ENCODE measurements at regions not wholly inside any gene's neighbourhood (a gene's known extent, or its start where the extent isn't known, plus 50 kb on each side); places are given as distances from the start of the nearest gene placed in this dataset.

DNA sequence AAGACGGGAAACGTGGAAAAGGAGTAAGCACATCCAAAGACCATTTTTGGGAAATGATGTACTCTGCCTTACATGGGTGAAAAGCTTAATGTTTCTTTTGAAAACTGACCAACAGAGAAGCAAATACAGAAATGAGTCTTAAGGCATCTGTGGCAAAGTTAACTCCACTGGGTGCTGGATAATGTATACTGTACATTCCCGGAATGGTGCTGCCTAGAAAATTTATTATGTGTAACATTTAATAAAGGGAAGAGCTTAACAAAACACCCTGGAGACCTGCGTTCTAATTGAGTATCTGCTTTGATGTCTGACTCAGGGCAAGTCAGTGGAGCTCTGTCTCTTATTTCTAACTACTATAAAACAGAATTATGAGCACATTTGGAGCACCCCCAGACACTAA, 230.2 kb downstream of the MID1 start:
- DNase-seq (ENCODE audit: low read depth) = no peak

DNA sequence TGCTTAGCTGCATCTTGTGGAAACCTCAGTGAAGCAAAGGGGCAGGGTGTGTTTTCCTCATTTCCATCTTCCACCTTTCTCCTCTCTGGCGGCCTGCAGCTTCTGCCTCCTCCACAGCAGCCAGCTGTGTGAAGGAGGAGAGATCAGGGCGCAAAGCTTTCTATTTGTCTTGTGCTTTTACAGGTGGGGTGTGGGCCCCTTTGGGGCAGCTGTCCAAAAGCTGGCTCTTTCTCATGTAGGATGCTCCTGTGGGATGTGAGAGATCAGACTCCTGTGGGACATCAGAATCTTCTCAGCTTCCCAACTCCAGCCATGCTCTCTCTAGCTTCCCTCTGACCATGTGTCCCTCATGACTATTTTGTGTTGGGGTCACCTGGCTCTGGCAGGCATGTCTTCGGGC, 227.1 kb downstream of the MID1 start:
- no peak for DNase-seq (ENCODE audit: low read depth)

DNA sequence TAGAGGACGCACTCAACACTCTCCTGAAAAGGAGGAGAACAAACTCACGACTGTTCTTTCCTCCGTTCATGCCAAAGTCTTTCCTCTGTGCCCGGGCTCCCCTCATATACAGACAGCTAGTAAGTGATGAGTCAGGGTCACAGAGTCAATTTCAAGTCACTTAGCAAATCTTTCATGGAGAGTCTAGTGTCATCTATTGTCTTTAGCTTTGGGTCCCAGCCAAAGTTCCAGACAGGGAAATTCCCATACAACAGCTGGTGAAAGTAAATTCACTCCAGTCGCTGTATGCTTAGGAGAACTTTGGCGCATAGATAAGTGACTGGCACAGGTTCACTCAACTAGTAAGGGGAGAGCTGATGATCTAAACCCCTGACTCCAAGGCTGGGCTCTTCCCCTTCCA, 226.5 kb downstream of the MID1 start:
- peak; percentile 51 for DNase-seq (ENCODE audit: low read depth)

DNA sequence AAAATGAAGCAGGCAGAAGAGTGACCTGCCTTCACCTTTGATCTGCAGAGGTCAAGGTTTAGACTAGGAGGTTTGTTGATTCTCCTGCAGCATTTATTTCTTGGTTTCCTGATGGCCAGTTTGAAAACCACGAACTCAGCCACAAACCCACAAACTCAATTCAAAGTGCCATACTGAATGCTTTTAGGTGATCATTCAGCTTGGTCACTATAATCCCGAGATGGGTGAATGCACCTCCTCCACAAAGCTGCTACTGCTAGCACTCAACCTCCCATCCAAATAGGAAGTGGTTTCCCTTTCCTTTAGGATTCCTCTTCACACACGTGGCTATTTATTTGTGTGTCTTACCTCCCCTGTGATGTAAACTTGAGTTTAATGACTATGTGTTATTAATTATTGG, 225.2 kb downstream of the MID1 start:
- DNase-seq (ENCODE audit: low read depth) = peak; percentile 50
